Caco-2 (cell line): ENCODE measurements at regions not wholly inside any gene's neighbourhood (a gene's known extent, or its start where the extent isn't known, plus 50 kb on each side); places are given as distances from the start of the nearest gene placed in this dataset.

Experiments
- BruUV-seq: library from RNA; stranded (reverse); fragments of 400-500 nt; replicated peaks from 2 replicates; lab custom pipeline; 2021; lab: Mats Ljungman, UMichigan
- CTCF ChIA-PET: fragments of 300-600 bp; sonication (Branson Sonifier 250); formaldehyde crosslinking; loops from one replicate; lab custom pipeline; 2022; ENCODE audit warnings: antibody characterized with exemption; lab: Charles Lee
- POLR2A ChIA-PET: fragments of 300-600 bp; sonication (Branson Sonifier 250); formaldehyde crosslinking; loops from one replicate; lab custom pipeline; 2022; ENCODE audit warnings: antibody characterized with exemption; lab: Charles Lee
- DNase-seq, 2 experiments: peaks; one replicate each; pipeline versions ENCODE4 v3.0.0 to v3.0.0-alpha.2; 2020 to 2022
- H3K27me3 ChIP-seq: replicated peaks from 2 replicates; pipeline ENCODE4 v1.6.0; 2011; ENCODE audit warnings: low read length; ENCODE audit not compliant: control insufficient read depth, insufficient read depth
- H3K36me3 ChIP-seq: 2 replicates; pipeline ENCODE4 v1.5.1; 2011; ENCODE audit warnings: low read length; ENCODE audit not compliant: control insufficient read depth, insufficient read depth
- H3K4me1 ChIP-seq: fragments of 250-450 bp; sonication (Bioruptor Pico); 2 replicates; pipeline ENCODE4 v1.5.1; 2020; ENCODE audit warnings: mild to moderate bottlenecking
- H3K4me3 ChIP-seq: 2 replicates; pipeline ENCODE4 v1.5.1; 2011; ENCODE audit warnings: low read depth, mild to moderate bottlenecking, control low read depth, low read length
- H3K9me3 ChIP-seq: fragments of 250-450 bp; sonication (Bioruptor Pico); 2 replicates; pipeline ENCODE4 v1.5.1; 2020; ENCODE audit warnings: mild to moderate bottlenecking, moderate library complexity
- H3K27ac Mint-ChIP-seq: one replicate; pipeline ENCODE4 v1.8.0; 2022; ENCODE audit warnings: mixed read lengths; ENCODE audit not compliant: unreplicated experiment
- H3K27me3 Mint-ChIP-seq: one replicate; pipeline ENCODE4 v1.8.0; 2022; ENCODE audit warnings: mixed read lengths; ENCODE audit not compliant: insufficient read depth, unreplicated experiment
- H3K36me3 Mint-ChIP-seq: one replicate; pipeline ENCODE4 v1.8.0; 2022; ENCODE audit warnings: mild to moderate bottlenecking, mixed read lengths; ENCODE audit not compliant: insufficient read depth, unreplicated experiment
- H3K4me1 Mint-ChIP-seq: one replicate; pipeline ENCODE4 v1.8.0; 2022; ENCODE audit warnings: low read depth, mixed read lengths; ENCODE audit not compliant: unreplicated experiment
- H3K4me3 Mint-ChIP-seq: one replicate; pipeline ENCODE4 v1.8.0; 2022; ENCODE audit warnings: mild to moderate bottlenecking, moderate library complexity, mixed read lengths; ENCODE audit not compliant: unreplicated experiment
- H3K9me3 Mint-ChIP-seq: one replicate; pipeline ENCODE4 v1.8.0; 2022; ENCODE audit warnings: mixed read lengths; ENCODE audit not compliant: unreplicated experiment
- CTCF ChIP-seq, 2 experiments: fragments of 200-600 bp in 1 of 2; IDR thresholded peaks; 1 replicate in 1 of 2; 2 replicates in 1 of 2; pipeline versions ENCODE4 v1.5.1 to v1.8.0; 2011 to 2022; ENCODE audit warnings: antibody characterized with exemption in 1 of 2, control low read depth in 1 of 2, inconsistent platforms in 1 of 2, low read depth in 1 of 2, low read length in 1 of 2, mild to moderate bottlenecking in 1 of 2, moderate library complexity in 1 of 2; ENCODE audit not compliant: insufficient read depth in 1 of 2, severe bottlenecking in 1 of 2, unreplicated experiment in 1 of 2
- intact Hi-C: fragments of 100-400 bp; cut with micrococcal nuclease; formaldehyde crosslinking; loops from one replicate; pipeline ENCODE4 v1.10.0; 2022; ENCODE audit not compliant: unreplicated experiment

DNA sequence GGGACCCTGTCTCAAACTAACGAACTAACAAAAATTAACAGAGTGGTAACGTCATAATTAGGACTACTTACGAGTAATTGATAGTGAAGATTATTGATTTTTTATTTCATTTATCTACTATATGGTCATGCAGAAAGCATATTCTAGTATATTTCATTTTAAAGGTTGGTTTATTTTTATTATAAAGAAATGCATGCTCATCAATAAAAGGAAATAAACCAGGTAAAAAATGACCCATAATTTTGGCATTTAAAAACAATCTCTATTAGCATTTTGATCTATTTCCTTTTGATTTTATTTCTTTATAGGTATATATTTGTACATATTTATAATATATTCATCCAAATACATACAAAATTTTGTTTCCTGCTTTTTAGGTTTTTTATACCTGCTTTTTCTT, 401.4 kb upstream of the ID4 start:
- no peak for DNase-seq
- Histone ChIP-seq H3K4me1 (no peaks in the 10 kb centered on the region), H3K9me3 (no peaks in the 10 kb centered on the region), H3K4me3 (no peak overlapping the region), H3K27me3 (no peaks in the 10 kb centered on the region), H3K36me3 (no peaks in the 10 kb centered on the region)
- BruUV-seq: no TSS peak
- intact Hi-C loops: no loop called here
- Mint-ChIP-seq H3K27me3 (peaks cover 8% of the 10 kb centered on the region), H3K36me3 (no peaks in the 10 kb centered on the region), H3K4me3 (no peak overlapping the region), H3K27ac (no peak overlapping the region), H3K4me1 (no peaks in the 10 kb centered on the region), H3K9me3 (peaks cover 9% of the 10 kb centered on the region)
- no peak for TF ChIP-seq CTCF (IDR thresholded peaks at IDR 0.05; ENCODE audit: insufficient read depth in 1 of 2, low read depth in 1 of 2, low read length in 1 of 2, severe bottlenecking in 1 of 2, unreplicated experiment in 1 of 2)
- CTCF ChIA-PET: no interaction called here
- POLR2A ChIA-PET: no interaction called here

DNA sequence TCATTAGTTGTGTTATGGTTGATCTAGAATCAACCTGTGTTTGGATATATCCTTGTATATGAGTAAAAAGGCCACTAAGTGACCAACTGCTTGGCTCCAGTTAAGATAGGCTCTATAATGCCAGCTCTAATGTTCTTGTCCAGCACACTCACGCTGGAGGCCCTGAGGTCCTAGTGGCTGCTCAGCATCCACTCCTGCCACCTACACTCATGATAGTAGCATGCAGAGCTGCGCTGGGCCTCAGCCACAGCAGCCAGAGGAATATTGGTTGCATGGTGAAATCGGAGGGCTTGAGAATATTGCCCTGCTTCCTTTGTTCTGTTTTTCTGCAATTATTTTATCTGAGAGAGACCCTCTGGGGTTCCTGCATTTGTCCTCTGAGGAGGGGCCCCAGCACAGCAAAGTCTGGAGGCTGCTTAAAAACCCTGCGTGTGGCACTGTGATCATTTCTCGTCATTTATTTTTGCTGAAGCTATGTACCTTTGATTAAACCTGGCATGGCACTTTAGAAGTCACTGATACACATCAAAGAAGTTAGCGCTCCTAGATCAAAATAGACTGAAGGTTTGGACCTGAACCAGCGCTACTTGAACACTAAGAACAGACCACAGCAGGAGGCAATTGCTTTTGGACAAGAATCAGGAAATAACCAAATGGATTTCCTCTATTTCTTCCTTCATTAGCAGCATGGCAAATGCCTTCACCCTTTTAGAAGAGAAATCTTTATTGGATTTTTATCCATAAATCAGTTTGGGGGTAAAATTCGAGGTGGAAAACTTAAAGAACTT, 398.4 kb upstream of the ID4 start:
- intact Hi-C loops: no loop called here
- no peaks in the 10 kb centered on the region for H3K9me3 ChIP-seq
- CTCF ChIA-PET: no interaction called here

GRCh38 chr6:19440531-19440930, 396.6 kb upstream of the ID4 start:
- Histone ChIP-seq H3K4me1 (no peaks in the 10 kb centered on the region), H3K36me3 (no peaks in the 10 kb centered on the region), H3K4me3 (no peak overlapping the region), H3K9me3 (no peaks in the 10 kb centered on the region), H3K27me3 (no peaks in the 10 kb centered on the region)
- no peaks in the 10 kb centered on the region for H3K4me1 Mint-ChIP-seq
- ChIA-PET CTCF (no interaction called here), POLR2A (no interaction called here)
- no TSS peak for BruUV-seq
- no peak overlapping the region for H3K4me3 Mint-ChIP-seq
- TF ChIP-seq CTCF (IDR thresholded peaks at IDR 0.05; ENCODE audit: insufficient read depth in 1 of 2, low read depth in 1 of 2, low read length in 1 of 2, severe bottlenecking in 1 of 2, unreplicated experiment in 1 of 2): no peak
- intact Hi-C loops: no loop called here
- no peaks in the 10 kb centered on the region for H3K36me3 Mint-ChIP-seq
- no peak overlapping the region for H3K27ac Mint-ChIP-seq
- H3K27me3 Mint-ChIP-seq: peaks cover 15% of the 10 kb centered on the region
- DNase-seq: no peak
- H3K9me3 Mint-ChIP-seq: peaks cover 9% of the 10 kb centered on the region

More for the DNA sequence above, 398.4 kb upstream of the ID4 start:
- Mint-ChIP-seq H3K36me3 (no peaks in the 10 kb centered on the region), H3K27ac (no peak overlapping the region), H3K27me3 (peaks cover 15% of the 10 kb centered on the region), H3K9me3 (peaks cover 9% of the 10 kb centered on the region), H3K4me3 (no peak overlapping the region), H3K4me1 (no peaks in the 10 kb centered on the region)
- POLR2A ChIA-PET: no interaction called here
- no TSS peak for BruUV-seq
- no peaks in the 10 kb centered on the region for H3K4me1 ChIP-seq
- no peak overlapping the region for H3K4me3 ChIP-seq
- no peaks in the 10 kb centered on the region for H3K36me3 ChIP-seq
- DNase-seq: no peak
- TF ChIP-seq CTCF (IDR thresholded peaks at IDR 0.05; ENCODE audit: insufficient read depth in 1 of 2, low read depth in 1 of 2, low read length in 1 of 2, severe bottlenecking in 1 of 2, unreplicated experiment in 1 of 2): no peak
- no peaks in the 10 kb centered on the region for H3K27me3 ChIP-seq
